Gastroesophageal sphincter (tissue), 3 donors: ENCODE measurements at regions not wholly inside any gene's neighbourhood (a gene's known extent, or its start where the extent isn't known, plus 50 kb on each side); places are given as distances from the start of the nearest gene placed in this dataset.
"Not testable (repeated sequence)": the region's sequence is repeated elsewhere in the genome, so short reads cannot be mapped to it uniquely, and the experiment has no call there.

Experiments used
- EP300 ChIP-seq: sonication (generic); formaldehyde crosslinking; IDR thresholded peaks from one replicate; pipeline ENCODE4 v1.6.1; 2017; ENCODE audit warnings: antibody characterized with exemption, mild to moderate bottlenecking
- POLR2A ChIP-seq, 2 donors: fragments of 450-650 bp; IDR thresholded peaks; one replicate each; pipeline ENCODE4 v1.6.1; 2017; ENCODE audit warnings: antibody characterized with exemption in 2 of 2, mild to moderate bottlenecking in 2 of 2, moderate library complexity in 1 of 2
- POLR2AphosphoS5 ChIP-seq: sonication (generic); formaldehyde crosslinking; IDR thresholded peaks from one replicate; pipeline ENCODE4 v1.6.1; 2017; ENCODE audit warnings: antibody characterized with exemption
- TF ChIP-seq, protein P1 (sequence below), 4 experiments: fragments of 200-600 bp in 2 of 4; fragments of 450-650 bp in 2 of 4; sonication (generic) in 1 of 4; IDR thresholded peaks; one replicate each; pipeline ENCODE4 v1.5.1; 2017 to 2019; ENCODE audit warnings: antibody characterized with exemption in 4 of 4, mild to moderate bottlenecking in 2 of 4, moderate library complexity in 2 of 4

DNA sequence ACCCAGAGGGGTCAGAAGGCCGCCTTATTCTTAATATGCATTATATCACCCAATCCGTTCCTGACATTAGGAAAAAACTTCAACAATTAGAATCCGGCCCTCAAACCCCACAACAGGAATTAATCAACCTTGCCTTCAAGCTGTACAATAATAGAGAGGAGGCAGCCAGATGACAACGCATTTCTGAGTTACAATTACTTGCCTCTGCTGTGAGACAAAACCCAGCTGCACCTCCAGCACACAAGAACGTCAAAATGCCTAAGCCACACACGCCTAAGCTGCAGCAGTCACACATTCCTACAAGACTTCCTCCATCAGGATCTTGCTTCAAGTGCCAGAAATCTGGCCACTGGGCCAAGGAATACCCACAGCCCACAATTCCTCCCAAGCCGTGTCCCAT, 1723.1 kb downstream of the LRRC4C start:
- TF ChIP-seq EP300; POLR2A (IDR thresholded peaks at IDR 0.05); POLR2AphosphoS5: not testable (repeated sequence)
- TF ChIP-seq, protein P1, sequence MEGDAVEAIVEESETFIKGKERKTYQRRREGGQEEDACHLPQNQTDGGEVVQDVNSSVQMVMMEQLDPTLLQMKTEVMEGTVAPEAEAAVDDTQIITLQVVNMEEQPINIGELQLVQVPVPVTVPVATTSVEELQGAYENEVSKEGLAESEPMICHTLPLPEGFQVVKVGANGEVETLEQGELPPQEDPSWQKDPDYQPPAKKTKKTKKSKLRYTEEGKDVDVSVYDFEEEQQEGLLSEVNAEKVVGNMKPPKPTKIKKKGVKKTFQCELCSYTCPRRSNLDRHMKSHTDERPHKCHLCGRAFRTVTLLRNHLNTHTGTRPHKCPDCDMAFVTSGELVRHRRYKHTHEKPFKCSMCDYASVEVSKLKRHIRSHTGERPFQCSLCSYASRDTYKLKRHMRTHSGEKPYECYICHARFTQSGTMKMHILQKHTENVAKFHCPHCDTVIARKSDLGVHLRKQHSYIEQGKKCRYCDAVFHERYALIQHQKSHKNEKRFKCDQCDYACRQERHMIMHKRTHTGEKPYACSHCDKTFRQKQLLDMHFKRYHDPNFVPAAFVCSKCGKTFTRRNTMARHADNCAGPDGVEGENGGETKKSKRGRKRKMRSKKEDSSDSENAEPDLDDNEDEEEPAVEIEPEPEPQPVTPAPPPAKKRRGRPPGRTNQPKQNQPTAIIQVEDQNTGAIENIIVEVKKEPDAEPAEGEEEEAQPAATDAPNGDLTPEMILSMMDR (IDR thresholded peaks at IDR 0.05) = not testable (repeated sequence)
